ENCODE measurements at regions not wholly inside any gene's neighbourhood (a gene's known extent, or its start where the extent isn't known, plus 50 kb on each side); places are given as distances from the start of the nearest gene placed in this dataset.

DNA sequence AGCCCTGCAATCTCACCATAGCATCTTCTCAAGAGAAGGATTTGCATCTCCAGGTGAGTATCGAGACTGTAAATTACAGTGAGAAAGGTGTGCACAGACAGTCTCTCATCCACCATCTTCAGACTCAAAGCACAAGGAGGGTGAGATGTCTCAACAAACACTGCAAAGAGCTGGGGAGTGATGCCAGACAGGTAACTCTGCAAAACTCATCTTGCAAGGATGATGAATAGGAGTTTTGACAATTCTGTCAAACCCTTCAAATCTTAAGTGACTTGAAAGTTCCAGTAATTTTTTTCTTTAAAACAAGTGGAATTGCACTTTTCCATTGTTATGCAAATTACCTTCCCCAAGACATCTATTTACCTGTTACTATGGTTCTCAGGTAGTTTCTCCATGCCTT lies 277.2 kb upstream of the VCX3A start:
- no peak overlapping the region for H3K9ac ChIP-seq (ENCODE audit: low read length in 5 of 5)

DNA sequence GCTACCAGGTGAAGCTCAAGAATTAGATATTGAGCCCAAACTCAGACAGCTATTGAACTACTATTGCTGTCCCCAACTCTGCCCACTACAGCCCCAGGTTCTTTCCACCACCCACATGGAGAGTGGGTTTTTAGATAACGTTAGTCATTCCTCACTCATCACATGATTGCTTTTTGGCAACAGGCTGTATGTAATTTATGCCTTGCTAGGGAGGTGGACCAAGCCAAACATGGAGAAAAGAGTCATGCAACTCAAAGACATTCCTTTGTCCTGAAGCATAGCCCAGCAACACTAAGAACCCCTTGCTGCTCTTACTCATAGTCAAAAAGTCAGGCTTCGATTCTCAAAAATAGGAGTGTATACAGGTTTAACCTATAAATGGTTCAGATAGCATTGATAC lies 275.9 kb upstream of the VCX3A start:
- H3K4me3 ChIP-seq (ENCODE audit: low read depth in 1 of 5, low read length in 5 of 5), result no peak overlapping the region
- no peak overlapping the region for H3K27ac ChIP-seq (ENCODE audit: low read depth, low read length)
- no peaks in the 10 kb centered on the region for H3K9me3 ChIP-seq (ENCODE audit: control insufficient read depth in 5 of 5, low read length in 5 of 5)
- H3K27me3 ChIP-seq (ENCODE audit: control insufficient read depth in 5 of 5, insufficient read depth in 4 of 5, low read length in 5 of 5), result no peaks in the 10 kb centered on the region
- peaks cover 0 to 3% (median 0%) of the 10 kb centered on the region in 5 donors for H3K4me1 ChIP-seq (ENCODE audit: control insufficient read depth in 5 of 5, insufficient read depth in 5 of 5, low read length in 5 of 5)
- no peak overlapping the region for H3K9ac ChIP-seq (ENCODE audit: low read length in 5 of 5)
- no peaks in the 10 kb centered on the region for H3K36me3 ChIP-seq (ENCODE audit: control insufficient read depth in 5 of 5, insufficient read depth in 5 of 5, low read length in 5 of 5)

More for the DNA sequence above, 277.2 kb upstream of the VCX3A start:
- no peaks in the 10 kb centered on the region for H3K9me3 ChIP-seq (ENCODE audit: control insufficient read depth in 5 of 5, low read length in 5 of 5)
- H3K4me1 ChIP-seq (ENCODE audit: control insufficient read depth in 5 of 5, insufficient read depth in 5 of 5, low read length in 5 of 5), result no peaks in the 10 kb centered on the region
- H3K4me3 ChIP-seq (ENCODE audit: low read depth in 1 of 5, low read length in 5 of 5), result no peak overlapping the region
- no peak overlapping the region for H3K27ac ChIP-seq (ENCODE audit: low read depth, low read length)
- no peaks in the 10 kb centered on the region for H3K36me3 ChIP-seq (ENCODE audit: control insufficient read depth in 5 of 5, insufficient read depth in 5 of 5, low read length in 5 of 5)
- H3K27me3 ChIP-seq (ENCODE audit: control insufficient read depth in 5 of 5, insufficient read depth in 4 of 5, low read length in 5 of 5), result no peaks in the 10 kb centered on the region

DNA sequence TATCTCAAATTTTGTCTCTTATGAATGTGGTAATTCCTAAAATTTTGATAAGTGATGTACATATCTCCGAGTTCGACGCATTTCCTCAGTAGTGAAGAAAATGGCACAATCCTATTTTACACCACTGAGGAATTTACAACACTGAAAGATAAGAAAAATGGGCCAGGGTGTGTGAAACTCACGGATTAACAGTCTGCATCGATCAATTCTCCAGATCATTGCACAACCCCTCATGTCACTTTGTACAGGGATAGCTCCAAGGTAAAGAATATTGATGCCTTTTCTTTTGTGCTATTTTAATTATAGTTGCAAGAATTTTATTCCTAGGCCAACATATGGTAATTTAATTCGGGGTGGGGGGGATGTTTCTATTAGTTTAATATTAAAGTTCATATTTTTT lies 268.7 kb upstream of the VCX3A start:
- H3K4me1 ChIP-seq (ENCODE audit: control insufficient read depth in 5 of 5, insufficient read depth in 5 of 5, low read length in 5 of 5), result peaks cover 0 to 3% (median 0%) of the 10 kb centered on the region in 5 donors
- no peak overlapping the region for H3K9ac ChIP-seq (ENCODE audit: low read length in 5 of 5)
- no peaks in the 10 kb centered on the region for H3K27me3 ChIP-seq (ENCODE audit: control insufficient read depth in 5 of 5, insufficient read depth in 4 of 5, low read length in 5 of 5)
- H3K9me3 ChIP-seq (ENCODE audit: control insufficient read depth in 5 of 5, low read length in 5 of 5), result no peaks in the 10 kb centered on the region
- H3K4me3 ChIP-seq (ENCODE audit: low read depth in 1 of 5, low read length in 5 of 5), result no peak overlapping the region
- H3K36me3 ChIP-seq (ENCODE audit: control insufficient read depth in 5 of 5, insufficient read depth in 5 of 5, low read length in 5 of 5), result no peaks in the 10 kb centered on the region
- no peak overlapping the region for H3K27ac ChIP-seq (ENCODE audit: low read depth, low read length)

DNA sequence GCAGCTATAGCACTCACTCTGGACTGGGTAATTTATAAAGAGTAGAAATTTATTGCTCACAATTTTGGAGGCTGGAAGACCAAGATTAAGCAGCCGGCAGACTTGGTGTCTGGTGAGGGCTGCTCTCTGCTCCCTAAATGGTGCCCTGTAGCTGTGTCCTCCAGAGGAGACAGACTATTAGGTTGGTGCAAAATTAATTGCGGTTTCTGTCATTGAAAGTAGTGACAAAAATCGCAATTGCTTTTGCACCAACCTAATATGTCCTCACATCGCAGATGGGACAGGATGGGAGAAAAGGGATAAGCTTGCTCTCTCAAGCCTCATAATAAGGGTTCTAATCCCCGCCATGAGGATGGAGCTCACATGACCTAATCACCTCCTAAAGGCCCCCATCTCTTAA lies 258.1 kb upstream of the VCX3A start:
- H3K9me3 ChIP-seq (ENCODE audit: control insufficient read depth in 5 of 5, low read length in 5 of 5), result peaks cover 0 to 5% (median 0%) of the 10 kb centered on the region in 5 donors
- H3K4me3 ChIP-seq (ENCODE audit: low read depth in 1 of 5, low read length in 5 of 5), result no peak overlapping the region
- no peaks in the 10 kb centered on the region for H3K4me1 ChIP-seq (ENCODE audit: control insufficient read depth in 5 of 5, insufficient read depth in 5 of 5, low read length in 5 of 5)
- no peaks in the 10 kb centered on the region for H3K36me3 ChIP-seq (ENCODE audit: control insufficient read depth in 5 of 5, insufficient read depth in 5 of 5, low read length in 5 of 5)
- no peaks in the 10 kb centered on the region for H3K27me3 ChIP-seq (ENCODE audit: control insufficient read depth in 5 of 5, insufficient read depth in 4 of 5, low read length in 5 of 5)
- H3K9ac ChIP-seq (ENCODE audit: low read length in 5 of 5), result no peak overlapping the region
- no peak overlapping the region for H3K27ac ChIP-seq (ENCODE audit: low read depth, low read length)

DNA sequence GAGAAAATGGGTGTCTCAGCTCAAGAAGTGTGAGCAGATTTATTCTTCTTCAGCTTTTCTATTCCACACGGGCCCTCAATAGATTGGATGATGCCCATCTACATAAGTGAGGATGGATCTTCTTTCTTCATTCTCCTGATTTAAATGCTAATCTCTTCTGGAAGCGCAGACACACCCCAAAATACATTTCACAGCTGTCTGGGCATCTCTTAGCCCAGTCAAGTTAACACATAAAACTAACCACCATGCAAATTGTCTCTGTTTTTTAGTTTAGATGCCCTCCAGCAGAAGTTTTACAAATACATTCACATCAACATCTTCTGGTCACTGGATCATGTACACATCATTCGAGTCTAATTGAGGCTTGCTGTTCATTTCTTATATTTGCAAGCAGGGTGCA lies 249.0 kb upstream of the VCX3A start:
- H3K4me1 ChIP-seq (ENCODE audit: control insufficient read depth in 5 of 5, insufficient read depth in 5 of 5, low read length in 5 of 5), result peaks cover 0 to 2% (median 0%) of the 10 kb centered on the region in 5 donors
- no peak overlapping the region for H3K9ac ChIP-seq (ENCODE audit: low read length in 5 of 5)
- H3K27me3 ChIP-seq (ENCODE audit: control insufficient read depth in 5 of 5, insufficient read depth in 4 of 5, low read length in 5 of 5), result peaks cover 0 to 4% (median 0%) of the 10 kb centered on the region in 5 donors
- H3K36me3 ChIP-seq (ENCODE audit: control insufficient read depth in 5 of 5, insufficient read depth in 5 of 5, low read length in 5 of 5), result no peaks in the 10 kb centered on the region
- no peak overlapping the region for H3K27ac ChIP-seq (ENCODE audit: low read depth, low read length)
- no peak overlapping the region for H3K4me3 ChIP-seq (ENCODE audit: low read depth in 1 of 5, low read length in 5 of 5)
- peaks cover 0 to 2% (median 0%) of the 10 kb centered on the region in 5 donors for H3K9me3 ChIP-seq (ENCODE audit: control insufficient read depth in 5 of 5, low read length in 5 of 5)

DNA sequence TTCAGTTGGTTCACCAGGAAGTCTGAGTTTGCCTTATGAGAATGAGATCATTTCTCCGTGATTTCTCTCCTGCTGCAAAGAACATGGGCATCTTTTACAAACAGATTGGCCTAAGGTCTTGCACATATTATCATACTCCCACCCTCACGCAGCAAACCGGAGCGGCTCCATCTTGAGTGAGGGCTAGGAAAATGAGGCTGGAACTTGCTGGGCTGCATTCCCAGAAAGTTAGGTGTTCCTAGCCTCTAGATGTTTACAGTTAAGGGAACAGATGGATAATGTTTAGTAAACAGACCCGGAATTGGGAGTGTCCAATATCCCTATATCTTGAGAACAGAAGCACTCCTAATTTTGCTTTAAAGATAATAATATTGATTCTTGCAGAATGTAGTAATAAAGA lies 247.9 kb upstream of the VCX3A start:
- peaks cover 0 to 2% (median 0%) of the 10 kb centered on the region in 5 donors for H3K9me3 ChIP-seq (ENCODE audit: control insufficient read depth in 5 of 5, low read length in 5 of 5)
- peaks cover 0 to 4% (median 0%) of the 10 kb centered on the region in 5 donors for H3K27me3 ChIP-seq (ENCODE audit: control insufficient read depth in 5 of 5, insufficient read depth in 4 of 5, low read length in 5 of 5)
- H3K36me3 ChIP-seq (ENCODE audit: control insufficient read depth in 5 of 5, insufficient read depth in 5 of 5, low read length in 5 of 5), result no peaks in the 10 kb centered on the region
- H3K4me3 ChIP-seq (ENCODE audit: low read depth in 1 of 5, low read length in 5 of 5), result no peak overlapping the region
- H3K27ac ChIP-seq (ENCODE audit: low read depth, low read length), result no peak overlapping the region
- no peak overlapping the region for H3K9ac ChIP-seq (ENCODE audit: low read length in 5 of 5)
- peaks cover 0 to 5% (median 0%) of the 10 kb centered on the region in 5 donors for H3K4me1 ChIP-seq (ENCODE audit: control insufficient read depth in 5 of 5, insufficient read depth in 5 of 5, low read length in 5 of 5)

DNA sequence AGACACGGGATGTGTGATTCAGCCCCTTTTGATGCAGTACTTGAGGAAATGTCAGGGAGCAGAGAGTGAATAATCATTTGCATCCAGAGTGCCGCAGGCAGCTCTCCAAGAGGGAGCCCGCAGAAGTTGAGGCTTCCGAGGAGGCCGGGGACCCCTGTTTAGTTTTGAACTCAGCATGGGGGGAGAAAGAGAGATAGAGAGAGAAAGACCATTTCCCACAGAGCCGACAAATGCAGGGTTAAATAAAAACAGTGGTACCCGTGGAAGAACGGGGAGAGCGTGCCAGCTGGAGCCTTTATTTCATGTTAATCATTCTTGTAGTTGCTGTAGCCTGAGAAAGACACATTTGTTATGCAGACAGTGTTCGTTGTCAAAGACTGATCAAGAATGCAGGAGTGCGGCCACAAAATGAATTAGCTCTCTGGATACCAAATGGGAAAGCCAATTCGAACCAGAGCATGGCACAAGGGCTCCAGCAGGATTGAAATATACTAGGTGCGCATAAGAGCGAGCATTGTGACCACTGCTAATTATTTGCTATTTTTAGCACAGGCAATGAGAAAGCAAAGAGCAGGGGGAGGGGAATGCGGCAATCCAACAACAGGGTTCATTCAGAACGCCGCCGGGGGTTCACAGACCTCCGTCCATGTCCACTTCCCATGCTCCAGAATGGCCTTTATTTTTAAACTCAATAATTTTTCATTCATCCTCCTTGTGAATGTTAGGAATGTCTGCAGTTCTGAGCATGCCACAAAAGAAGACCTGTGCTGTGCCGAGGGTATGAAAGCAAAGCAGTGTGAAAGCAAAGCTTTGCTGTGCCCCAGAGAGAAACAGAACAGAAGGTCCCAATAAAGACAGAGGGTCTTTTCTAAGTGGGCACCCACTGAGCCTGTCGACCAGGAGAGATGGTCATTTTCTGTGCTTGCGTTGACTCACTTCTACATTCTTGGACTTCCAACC lies 243.9 kb upstream of the VCX3A start:
- H3K9me3 ChIP-seq (ENCODE audit: control insufficient read depth in 5 of 5, low read length in 5 of 5), result peaks cover 0 to 2% (median 0%) of the 10 kb centered on the region in 5 donors
- H3K27ac ChIP-seq (ENCODE audit: low read depth, low read length), result no peak overlapping the region
- peaks cover 0 to 5% (median 0%) of the 10 kb centered on the region in 5 donors for H3K4me1 ChIP-seq (ENCODE audit: control insufficient read depth in 5 of 5, insufficient read depth in 5 of 5, low read length in 5 of 5)
- H3K9ac ChIP-seq (ENCODE audit: low read length in 5 of 5), result no peak overlapping the region
- H3K36me3 ChIP-seq (ENCODE audit: control insufficient read depth in 5 of 5, insufficient read depth in 5 of 5, low read length in 5 of 5), result no peaks in the 10 kb centered on the region
- H3K27me3 ChIP-seq (ENCODE audit: control insufficient read depth in 5 of 5, insufficient read depth in 4 of 5, low read length in 5 of 5), result peaks cover 0 to 4% (median 0%) of the 10 kb centered on the region in 5 donors
- no peak overlapping the region for H3K4me3 ChIP-seq (ENCODE audit: low read depth in 1 of 5, low read length in 5 of 5)

DNA sequence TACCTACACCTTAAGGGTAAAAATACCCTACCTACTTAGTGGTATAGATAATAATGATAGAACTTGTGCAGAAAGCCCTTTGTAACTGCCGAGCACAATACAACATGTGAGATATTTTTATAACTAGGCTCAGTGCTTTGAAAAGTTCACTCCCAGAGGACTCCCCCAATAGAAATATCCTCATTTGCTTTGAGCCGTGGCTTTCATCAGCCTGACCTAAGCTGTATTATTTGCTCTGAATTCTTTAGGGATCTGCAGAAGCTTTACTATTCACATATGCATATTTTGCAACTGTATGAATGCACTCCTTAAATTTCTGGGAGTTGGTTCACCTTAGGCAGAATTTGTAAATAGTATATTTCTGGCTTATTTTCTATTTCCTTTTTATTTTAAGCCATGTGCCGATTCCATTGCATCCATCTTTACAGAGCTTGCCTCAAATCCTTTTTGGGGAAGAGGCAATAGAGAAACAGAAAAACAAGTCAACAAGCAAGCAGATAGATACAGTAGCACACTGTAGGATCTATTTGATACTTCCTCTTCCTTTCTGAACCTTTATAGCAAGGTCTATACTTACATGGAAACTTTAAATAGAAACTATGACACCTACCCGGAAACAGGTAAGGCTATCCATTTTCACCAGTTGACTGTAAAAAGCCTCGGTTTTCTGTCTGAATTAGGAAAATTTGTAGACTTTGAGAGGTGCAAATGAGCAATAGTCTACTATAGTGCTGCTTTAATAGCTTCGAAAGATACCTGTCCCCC lies 242.5 kb upstream of the VCX3A start:
- Histone ChIP-seq H3K27me3 (ENCODE audit: control insufficient read depth in 5 of 5, insufficient read depth in 4 of 5, low read length in 5 of 5) (peaks cover 0 to 4% (median 0%) of the 10 kb centered on the region in 5 donors), H3K36me3 (ENCODE audit: control insufficient read depth in 5 of 5, insufficient read depth in 5 of 5, low read length in 5 of 5) (no peaks in the 10 kb centered on the region), H3K9ac (ENCODE audit: low read length in 5 of 5) (no peak overlapping the region), H3K4me1 (ENCODE audit: control insufficient read depth in 5 of 5, insufficient read depth in 5 of 5, low read length in 5 of 5) (peaks cover 0 to 5% (median 0%) of the 10 kb centered on the region in 5 donors), H3K9me3 (ENCODE audit: control insufficient read depth in 5 of 5, low read length in 5 of 5) (peaks cover 0 to 2% (median 0%) of the 10 kb centered on the region in 5 donors), H3K4me3 (ENCODE audit: low read depth in 1 of 5, low read length in 5 of 5) (no peak overlapping the region), H3K27ac (ENCODE audit: low read depth, low read length) (no peak overlapping the region)

DNA sequence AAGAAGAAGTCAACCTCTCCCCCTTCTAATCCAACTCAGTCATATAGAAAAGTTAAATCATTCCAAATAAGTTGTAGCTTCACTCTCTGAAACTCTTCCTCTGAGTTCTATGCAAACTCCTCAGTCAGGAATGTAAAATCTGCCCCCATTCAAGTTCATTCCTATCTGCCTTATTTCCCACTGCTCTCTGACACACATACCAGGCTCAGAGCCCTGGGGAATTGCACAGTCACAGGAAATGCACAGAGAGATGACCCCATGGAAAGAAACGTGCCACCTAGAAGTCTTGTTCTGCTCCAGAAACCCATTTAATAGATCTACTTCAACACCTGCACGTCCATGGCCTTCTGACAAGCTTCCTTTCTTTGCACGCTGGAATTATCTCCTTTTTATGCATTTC lies 236.0 kb upstream of the VCX3A start:
- H3K27me3 ChIP-seq (ENCODE audit: control insufficient read depth in 5 of 5, insufficient read depth in 4 of 5, low read length in 5 of 5), result no peaks in the 10 kb centered on the region

DNA sequence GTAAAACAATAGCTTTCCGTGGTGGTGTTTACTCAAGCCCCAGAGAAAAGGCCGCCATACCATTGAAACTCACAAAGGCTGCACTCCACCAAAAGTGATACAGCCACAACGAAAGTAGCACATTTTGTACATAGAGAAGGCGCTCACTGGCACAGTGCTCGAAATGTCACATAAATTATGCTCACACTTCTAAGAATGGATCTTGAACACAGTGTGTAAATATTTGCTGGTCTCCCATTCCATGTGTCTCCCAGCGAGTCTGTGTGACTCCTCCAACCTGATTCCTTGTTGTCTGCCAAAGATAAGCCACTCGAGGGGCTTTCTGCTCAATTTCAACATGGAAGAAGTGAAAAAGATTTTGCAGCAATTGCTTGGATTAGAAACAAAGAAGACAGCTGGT lies 234.0 kb upstream of the VCX3A start:
- Histone ChIP-seq H3K9me3 (ENCODE audit: control insufficient read depth in 5 of 5, low read length in 5 of 5) (peaks cover 0 to 9% (median 3%) of the 10 kb centered on the region in 5 donors), H3K27ac (ENCODE audit: low read depth, low read length) (no peak overlapping the region), H3K9ac (ENCODE audit: low read length in 5 of 5) (no peak overlapping the region), H3K36me3 (ENCODE audit: control insufficient read depth in 5 of 5, insufficient read depth in 5 of 5, low read length in 5 of 5) (no peaks in the 10 kb centered on the region), H3K4me1 (ENCODE audit: control insufficient read depth in 5 of 5, insufficient read depth in 5 of 5, low read length in 5 of 5) (peaks cover 0 to 19% (median 11%) of the 10 kb centered on the region in 5 donors), H3K4me3 (ENCODE audit: low read depth in 1 of 5, low read length in 5 of 5) (no peak overlapping the region), H3K27me3 (ENCODE audit: control insufficient read depth in 5 of 5, insufficient read depth in 4 of 5, low read length in 5 of 5) (no peaks in the 10 kb centered on the region)

More for the DNA sequence above, 236.0 kb upstream of the VCX3A start:
- Histone ChIP-seq H3K27ac (ENCODE audit: low read depth, low read length) (no peak overlapping the region), H3K9ac (ENCODE audit: low read length in 5 of 5) (no peak overlapping the region), H3K9me3 (ENCODE audit: control insufficient read depth in 5 of 5, low read length in 5 of 5) (peaks cover 0 to 6% (median 0%) of the 10 kb centered on the region in 5 donors), H3K4me3 (ENCODE audit: low read depth in 1 of 5, low read length in 5 of 5) (peak overlapping the region in 2 of 5 donors; percentile 0 to 15), H3K4me1 (ENCODE audit: control insufficient read depth in 5 of 5, insufficient read depth in 5 of 5, low read length in 5 of 5) (peaks cover 0 to 19% (median 11%) of the 10 kb centered on the region in 5 donors), H3K36me3 (ENCODE audit: control insufficient read depth in 5 of 5, insufficient read depth in 5 of 5, low read length in 5 of 5) (no peaks in the 10 kb centered on the region)
